Natural killer cell (primary cell): ENCODE measurements at regions not wholly inside any gene's neighbourhood (a gene's known extent, or its start where the extent isn't known, plus 50 kb on each side); places are given as distances from the start of the nearest gene placed in this dataset.

Experiments
- ATAC-seq, 3 donors: fragments of 150-1000 bp in 2 of 3; fragments of 200-7000 bp in 1 of 3; cut with Tn5 transposase; 1 replicate in 1 of 3; 2 replicates in 2 of 3; pipeline ENCODE4 v1.10.0; 2021; ENCODE audit warnings: mild to moderate bottlenecking in 2 of 3, moderate library complexity in 2 of 3
- DNase-seq, 2 donors: peaks; one replicate each; pipeline versions ENCODE4 v3.0.0 to v3.0.0-alpha.2; 2013 to 2021; ENCODE audit warnings: mixed read lengths in 1 of 2
- H3K27ac ChIP-seq: one replicate; pipeline ENCODE4 v1.5.1; 2013; ENCODE audit warnings: mild to moderate bottlenecking, low read length
- H3K27me3 ChIP-seq: one replicate; pipeline ENCODE4 v1.6.1; 2013; ENCODE audit warnings: low read length; ENCODE audit not compliant: control insufficient read depth, insufficient read depth
- H3K36me3 ChIP-seq: one replicate; pipeline ENCODE4 v1.6.1; 2013; ENCODE audit warnings: low read length; ENCODE audit not compliant: control insufficient read depth, insufficient read depth
- H3K4me1 ChIP-seq: one replicate; pipeline ENCODE4 v1.6.1; 2013; ENCODE audit warnings: low read length; ENCODE audit not compliant: control insufficient read depth, insufficient read depth
- H3K4me3 ChIP-seq: one replicate; pipeline ENCODE4 v1.5.1; 2013; ENCODE audit warnings: low read length
- H3K9me3 ChIP-seq: one replicate; pipeline ENCODE4 v1.6.1; 2013; ENCODE audit warnings: low read length; ENCODE audit not compliant: control insufficient read depth, insufficient read depth
- H3K27ac Mint-ChIP-seq, 2 donors: one replicate each; pipeline ENCODE4 v1.8.0; 2022; ENCODE audit warnings: mild to moderate bottlenecking in 2 of 2, mixed read lengths in 2 of 2, moderate library complexity in 1 of 2
- H3K27me3 Mint-ChIP-seq, 2 donors: one replicate each; pipeline ENCODE4 v1.8.0; 2022; ENCODE audit warnings: low read depth in 2 of 2, mixed read lengths in 2 of 2
- H3K36me3 Mint-ChIP-seq: one replicate; pipeline ENCODE4 v1.8.0; 2022; ENCODE audit warnings: mixed read lengths
- H3K4me1 Mint-ChIP-seq, 2 donors: one replicate each; pipeline ENCODE4 v1.8.0; 2022; ENCODE audit warnings: mixed read lengths in 2 of 2
- H3K4me3 Mint-ChIP-seq: one replicate; pipeline ENCODE4 v1.8.0; 2022; ENCODE audit warnings: mild to moderate bottlenecking, moderate library complexity, mixed read lengths
- H3K9me3 Mint-ChIP-seq, 2 donors: one replicate each; pipeline ENCODE4 v1.8.0; 2022; ENCODE audit warnings: mixed read lengths in 2 of 2
- CTCF ChIP-seq: fragments of 200-600 bp; IDR thresholded peaks from one replicate; pipeline ENCODE4 v1.8.0; 2022; ENCODE audit warnings: antibody characterized with exemption
- WGBS: methylation state at CpG from one replicate; pipeline ENCODE4 v1.1.7; 2013; ENCODE audit warnings: missing lambda C conversion rate; ENCODE audit not compliant: insufficient coverage; 5-methylcytosine and 5-hydroxymethylcytosine counted together
- intact Hi-C: fragments of 100-400 bp; cut with micrococcal nuclease; formaldehyde crosslinking; loops from one replicate; pipeline ENCODE4 v1.14.2; 2022

- Mint-ChIP-seq H3K36me3 (no peaks in the 10 kb centered on the region), H3K27ac (peak overlapping the region in 1 of 2 donors; percentile 44), H3K9me3 (no peaks in the 10 kb centered on the region), H3K27me3 (peaks cover 31 to 52% of the 10 kb centered on the region in 2 donors), H3K4me1 (no peaks in the 10 kb centered on the region), H3K4me3 (no peak overlapping the region)
- Histone ChIP-seq H3K36me3 (no peaks in the 10 kb centered on the region), H3K27me3 (peaks cover 4% of the 10 kb centered on the region), H3K9me3 (no peaks in the 10 kb centered on the region), H3K4me3 (no peak overlapping the region), H3K27ac (no peak overlapping the region), H3K4me1 (no peaks in the 10 kb centered on the region)
- intact Hi-C loops, result no loop called here
- ATAC-seq (no peak), DNase-seq (no peak)
- 70% methylated on average over 4 of the region's 4 CpGs for WGBS
- no peak for TF ChIP-seq CTCF
These were observed 58.9 kb upstream of the LYZL2 start for GRCh38 chr10:30688456-30688855.

- Mint-ChIP-seq H3K9me3 (no peaks in the 10 kb centered on the region), H3K27ac (no peak overlapping the region), H3K36me3 (no peaks in the 10 kb centered on the region), H3K4me1 (no peaks in the 10 kb centered on the region), H3K4me3 (no peak overlapping the region), H3K27me3 (peaks cover 32 to 50% of the 10 kb centered on the region in 2 donors)
- Histone ChIP-seq H3K27me3 (peaks cover 4% of the 10 kb centered on the region), H3K4me1 (no peaks in the 10 kb centered on the region), H3K9me3 (no peaks in the 10 kb centered on the region), H3K4me3 (no peak overlapping the region), H3K27ac (no peak overlapping the region), H3K36me3 (no peaks in the 10 kb centered on the region)
- intact Hi-C loops, result loop anchor here (1.0 kb wide), 1 partner anchor 31 kb away; no protein-coding TSS in a partner anchor
- ATAC-seq (peak; percentile 72 to 85 (median 83)), DNase-seq (peak; percentile 69 to 86)
- WGBS, result under 1% methylated on average over 7 of the region's 7 CpGs
- peak; percentile 99 for TF ChIP-seq CTCF
These were observed 58.2 kb upstream of the LYZL2 start for GRCh38 chr10:30687698-30688213.

DNA sequence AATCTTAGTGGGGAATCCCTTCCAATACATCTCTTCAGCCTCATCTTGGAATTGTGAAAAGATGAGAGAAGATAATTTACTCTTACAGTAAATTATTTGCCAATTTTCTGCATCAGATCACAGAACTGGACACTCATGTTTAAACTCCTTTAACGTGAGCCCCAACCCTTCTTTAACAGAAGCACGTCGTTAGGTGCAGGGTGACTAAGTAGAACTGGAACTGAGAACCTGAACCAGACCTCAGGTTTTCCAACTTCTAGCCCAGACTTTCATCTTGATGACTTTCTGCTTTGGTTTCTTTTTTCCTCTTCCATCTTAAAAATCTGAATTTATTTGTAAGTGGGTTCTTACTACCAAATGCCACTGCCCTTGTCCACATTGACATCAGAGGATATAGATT lies 57.2 kb upstream of the LYZL2 start:
- no peaks in the 10 kb centered on the region for H3K4me1 Mint-ChIP-seq
- no peak overlapping the region for H3K4me3 Mint-ChIP-seq

More for the DNA sequence above, 57.2 kb upstream of the LYZL2 start:
- Mint-ChIP-seq H3K27ac (no peak overlapping the region), H3K9me3 (no peaks in the 10 kb centered on the region), H3K36me3 (no peaks in the 10 kb centered on the region), H3K27me3 (peaks cover 35 to 51% of the 10 kb centered on the region in 2 donors)
- peaks cover 7% of the 10 kb centered on the region for H3K27me3 ChIP-seq
- WGBS, result 69% methylated on average over 3 of the region's 3 CpGs
- no peak for TF ChIP-seq CTCF
- intact Hi-C loops, result loop anchor here (1.0 kb wide), 1 partner anchor 32 kb away; no protein-coding TSS in a partner anchor
- H3K36me3 ChIP-seq, result no peaks in the 10 kb centered on the region
- no peak overlapping the region for H3K27ac ChIP-seq
- H3K4me1 ChIP-seq, result no peaks in the 10 kb centered on the region
- no peak overlapping the region for H3K4me3 ChIP-seq
- DNase-seq, result no peak
- no peaks in the 10 kb centered on the region for H3K9me3 ChIP-seq
- no peak for ATAC-seq
